Amygdala (tissue), 56 donors: ENCODE measurements at regions not wholly inside any gene's neighbourhood (a gene's known extent, or its start where the extent isn't known, plus 50 kb on each side); places are given as distances from the start of the nearest gene placed in this dataset.
"Not testable (repeated sequence)": the region's sequence is repeated elsewhere in the genome, so short reads cannot be mapped to it uniquely, and the experiment has no call there.

Source experiments
- DNase-seq, 56 donors: peaks; one replicate each; lab custom pipeline; 2025; lab: John Stamatoyannopoulos, UW

- DNase-seq: no peak
Measured at GRCh38 chr5:84518862-84519261, 134.2 kb upstream of the EDIL3 start.

- no peak for DNase-seq
Measured at GRCh38 chr5:84518370-84518769, 133.7 kb upstream of the EDIL3 start.

- no peak for DNase-seq
Measured at GRCh38 chr5:84506625-84507024, 121.9 kb upstream of the EDIL3 start.

GRCh38 chr5:84494453-84494852, 109.8 kb upstream of the EDIL3 start:
- no peak for DNase-seq

GRCh38 chr5:84487963-84488362, 103.3 kb upstream of the EDIL3 start:
- DNase-seq: peak in 1 of 56 donors; percentile 0

- no peak for DNase-seq
Measured at GRCh38 chr5:84480873-84481637, 96.4 kb upstream of the EDIL3 start.

GRCh38 chr5:84478603-84479002, 93.9 kb upstream of the EDIL3 start:
- DNase-seq: no peak

GRCh38 chr5:84477485-84477884, 92.8 kb upstream of the EDIL3 start:
- DNase-seq: no peak

GRCh38 chr5:84474126-84474525, 89.4 kb upstream of the EDIL3 start:
- DNase-seq: no peak

- DNase-seq: no peak
Measured at GRCh38 chr5:84453405-84453804, 68.7 kb upstream of the EDIL3 start.

- DNase-seq: no peak
Measured at GRCh38 chr5:84450617-84451414, 66.1 kb upstream of the EDIL3 start.

- DNase-seq: no peak
Measured at GRCh38 chr5:84445049-84445685, 60.5 kb upstream of the EDIL3 start.

GRCh38 chr5:84438456-84438855, 53.8 kb upstream of the EDIL3 start:
- no peak for DNase-seq

GRCh38 chr5:84437673-84438315, 53.1 kb upstream of the EDIL3 start:
- DNase-seq: no peak

- DNase-seq: no peak
Measured at GRCh38 chr5:84436866-84437265, 52.2 kb upstream of the EDIL3 start.

GRCh38 chr5:84435861-84436346, 51.2 kb upstream of the EDIL3 start:
- not testable (repeated sequence) for DNase-seq
